ENCODE measurements at regions not wholly inside any gene's neighbourhood (a gene's known extent, or its start where the extent isn't known, plus 50 kb on each side); places are given as distances from the start of the nearest gene placed in this dataset.

- TF ChIP-seq POLR2A (IDR thresholded peaks at IDR 0.05) (no peak), CTCF (IDR thresholded peaks at IDR 0.05) (no peak), POLR2AphosphoS5 (IDR thresholded peaks at IDR 0.05) (no peak)
These were observed 107.9 kb upstream of the ALDH1B1 start for GRCh38 chr9:38284588-38285051.

All from breast epithelium (tissue), 3 donors.